GM12874 (cell line): ENCODE measurements at regions not wholly inside any gene's neighbourhood (a gene's known extent, or its start where the extent isn't known, plus 50 kb on each side); places are given as distances from the start of the nearest gene placed in this dataset.

ENCODE experiments used
- CTCF ChIP-seq: IDR thresholded peaks from 2 replicates; pipeline ENCODE4 v1.5.1; 2011; ENCODE audit warnings: low read depth, mild to moderate bottlenecking, control low read depth, low read length, moderate library complexity; ENCODE audit not compliant: insufficient read depth

- no peak for TF ChIP-seq CTCF
Measured at GRCh38 chr3:147846854-147847478, 437.8 kb downstream of the ZIC1 start.

DNA sequence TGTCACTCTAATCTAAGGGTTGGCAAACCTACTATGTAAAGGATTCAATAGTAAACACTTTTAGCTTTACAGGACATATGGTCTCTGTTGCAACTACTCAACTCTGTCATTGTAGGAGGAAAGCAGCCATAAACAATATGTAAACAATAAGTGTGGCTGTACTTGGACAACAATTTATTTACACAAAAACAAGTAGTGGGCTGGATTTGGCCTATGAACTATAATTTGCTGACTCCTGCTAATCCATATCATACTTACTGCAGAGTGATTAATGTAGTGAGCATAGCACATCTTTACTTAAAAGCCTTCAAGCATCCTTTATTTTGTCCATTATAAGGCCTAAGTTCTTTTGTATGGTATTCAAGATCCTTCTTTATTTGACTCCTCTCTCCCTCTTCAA is 441.9 kb downstream of the ZIC1 start:
- TF ChIP-seq CTCF, result no peak

DNA sequence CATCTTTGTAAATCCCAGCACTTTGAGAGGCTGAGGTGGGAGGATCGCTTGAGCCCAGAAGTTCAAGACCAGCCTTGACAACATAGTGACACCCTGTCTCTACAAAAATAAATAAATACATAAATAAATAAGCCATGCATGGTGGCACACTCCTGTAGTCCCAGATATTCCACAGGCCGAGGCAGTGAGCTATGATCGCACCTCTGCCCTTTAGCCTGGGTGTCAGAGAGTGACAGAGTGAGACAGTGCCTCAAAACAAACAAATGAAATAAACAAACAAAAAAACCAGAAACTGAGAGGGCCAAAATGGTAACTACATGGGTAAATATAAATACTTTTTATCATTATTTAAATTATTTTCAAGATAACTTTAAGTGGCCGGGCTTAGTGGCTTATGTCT is 445.4 kb downstream of the ZIC1 start:
- TF ChIP-seq CTCF, result no peak

DNA sequence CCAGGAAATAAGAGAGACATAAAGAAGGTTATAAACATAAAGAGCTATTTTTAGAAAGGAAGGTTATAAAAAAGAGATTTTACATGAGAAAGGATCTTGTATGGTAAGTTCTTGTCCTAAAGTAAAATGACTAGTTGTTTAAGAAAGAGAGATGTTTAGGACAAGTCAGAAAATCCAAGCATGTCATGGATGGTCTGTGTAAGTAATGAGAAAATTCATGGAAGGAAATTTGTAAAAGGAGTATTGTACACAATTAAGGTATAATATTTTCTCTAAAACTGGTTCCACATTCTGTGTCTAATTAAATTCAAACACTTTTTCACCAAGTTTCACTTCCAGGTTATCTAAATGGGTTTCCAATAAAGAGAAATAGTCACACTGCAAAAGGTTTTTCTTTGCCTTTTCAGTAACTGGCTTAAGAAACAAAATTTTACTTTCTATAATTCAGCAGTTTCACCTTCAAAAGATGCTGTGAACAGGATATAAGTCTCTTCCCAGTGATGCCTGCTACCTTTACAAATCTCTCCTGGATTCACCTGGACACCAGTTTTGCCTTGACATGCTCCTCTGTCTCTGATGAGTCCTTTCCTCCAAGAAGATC is 455.7 kb downstream of the ZIC1 start:
- TF ChIP-seq CTCF, result no peak

GRCh38 chr3:147866561-147866960 is 457.4 kb downstream of the ZIC1 start:
- no peak for TF ChIP-seq CTCF

- no peak for TF ChIP-seq CTCF
Measured at GRCh38 chr3:147872568-147872967, 463.4 kb downstream of the ZIC1 start.

DNA sequence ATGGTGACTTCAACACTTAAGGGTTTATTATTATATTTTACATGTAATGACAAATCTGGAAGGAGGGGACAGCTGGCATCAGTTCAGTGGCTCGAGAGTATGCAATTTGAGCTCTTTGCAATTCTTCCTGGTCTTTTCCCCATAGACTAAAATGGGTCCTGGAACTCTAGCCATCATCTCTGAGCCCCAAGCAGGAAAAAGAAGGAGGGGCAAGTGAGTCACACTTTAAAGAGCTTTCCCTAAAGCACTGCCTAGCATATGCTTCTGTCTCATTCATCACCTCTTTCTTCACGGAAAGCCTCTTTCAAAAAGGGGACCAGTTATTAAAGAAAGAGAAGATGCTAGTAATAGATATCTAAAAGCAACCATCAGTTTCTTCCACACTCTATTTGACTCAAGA is 466.3 kb downstream of the ZIC1 start:
- TF ChIP-seq CTCF, result no peak
